ENCODE measurements at regions not wholly inside any gene's neighbourhood (a gene's known extent, or its start where the extent isn't known, plus 50 kb on each side); places are given as distances from the start of the nearest gene placed in this dataset.

DNA sequence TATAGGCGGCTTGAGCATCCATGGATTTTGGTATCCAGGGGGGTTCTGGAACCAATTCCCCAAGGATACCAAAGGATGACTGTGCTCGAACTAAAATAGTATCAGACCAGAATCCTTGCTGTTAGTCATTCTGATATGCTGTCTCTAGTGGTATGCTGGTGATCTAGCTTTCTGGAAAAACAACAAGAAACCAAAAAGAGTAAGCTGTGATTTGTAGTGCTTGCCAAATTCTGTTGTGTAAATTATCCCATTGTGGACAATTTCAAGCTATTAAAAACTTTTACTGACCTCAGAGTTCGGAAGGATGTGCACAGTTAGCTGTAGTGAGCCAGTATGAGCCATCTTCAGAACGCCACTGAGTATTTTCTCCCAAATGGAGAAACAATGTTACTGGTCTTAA lies 99.0 kb upstream of the FBN2 start:
- Mint-ChIP-seq H3K36me3 (no peaks in the 10 kb centered on the region), H3K9me3 (peaks cover 0 to 4% (median 0%) of the 10 kb centered on the region in 8 donors), H3K4me1 (no peaks in the 10 kb centered on the region), H3K27ac (no peak overlapping the region), H3K27me3 (peaks cover 0 to 1% of the 10 kb centered on the region in 2 donors), H3K4me3 (no peak overlapping the region)
- no peak for DNase-seq
- Histone ChIP-seq H3K27ac (ENCODE audit: low read depth, low read length) (no peak overlapping the region), H3K4me3 (ENCODE audit: low read length in 2 of 2) (no peak overlapping the region), H3K4me1 (ENCODE audit: insufficient read depth, low read length) (no peaks in the 10 kb centered on the region), H3K27me3 (ENCODE audit: insufficient read depth, low read length) (no peaks in the 10 kb centered on the region), H3K9me3 (ENCODE audit: control insufficient read depth in 1 of 2, low read length in 2 of 2) (no peaks in the 10 kb centered on the region), H3K36me3 (ENCODE audit: insufficient read depth, low read length) (no peaks in the 10 kb centered on the region)
- intact Hi-C loops (cut with micrococcal nuclease) = no loop called here
- POLR2A ChIA-PET (ENCODE audit: partially characterized antibody) = no interaction called here
- CTCF ChIA-PET (ENCODE audit: partially characterized antibody) = no interaction called here

DNA sequence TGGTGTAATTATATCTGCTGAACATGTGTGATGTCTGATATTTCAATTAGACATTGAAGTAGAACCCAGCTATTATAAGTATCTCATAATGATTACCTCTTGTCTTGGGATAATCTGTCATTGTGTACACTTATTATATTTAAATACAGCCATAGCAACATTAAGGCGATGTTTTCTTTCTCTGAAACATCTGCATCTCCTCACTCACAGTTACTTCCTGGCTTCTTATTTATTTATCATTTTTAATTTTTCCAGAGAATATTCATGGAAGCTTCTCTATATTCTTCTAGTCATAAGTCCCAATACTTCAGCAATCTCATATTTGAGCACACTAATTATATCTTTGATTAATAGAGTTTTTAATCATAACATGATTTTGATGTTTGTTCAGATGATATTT lies 103.8 kb upstream of the FBN2 start:
- Mint-ChIP-seq H3K9me3 (peaks cover 0 to 4% (median 0%) of the 10 kb centered on the region in 8 donors), H3K36me3 (no peaks in the 10 kb centered on the region), H3K27me3 (peaks cover 0 to 1% of the 10 kb centered on the region in 2 donors), H3K27ac (no peak overlapping the region), H3K4me3 (no peak overlapping the region), H3K4me1 (no peaks in the 10 kb centered on the region)
- H3K9me3 ChIP-seq (ENCODE audit: control insufficient read depth in 1 of 2, low read length in 2 of 2) = no peaks in the 10 kb centered on the region
- DNase-seq = no peak
- no peak overlapping the region for H3K27ac ChIP-seq (ENCODE audit: low read depth, low read length)
- POLR2A ChIA-PET (ENCODE audit: partially characterized antibody) = no interaction called here
- H3K4me1 ChIP-seq (ENCODE audit: insufficient read depth, low read length) = no peaks in the 10 kb centered on the region
- intact Hi-C loops (cut with micrococcal nuclease) = no loop called here
- no peaks in the 10 kb centered on the region for H3K36me3 ChIP-seq (ENCODE audit: insufficient read depth, low read length)
- CTCF ChIA-PET (ENCODE audit: partially characterized antibody) = no interaction called here
- no peak overlapping the region for H3K4me3 ChIP-seq (ENCODE audit: low read length in 2 of 2)
- no peaks in the 10 kb centered on the region for H3K27me3 ChIP-seq (ENCODE audit: insufficient read depth, low read length)

DNA sequence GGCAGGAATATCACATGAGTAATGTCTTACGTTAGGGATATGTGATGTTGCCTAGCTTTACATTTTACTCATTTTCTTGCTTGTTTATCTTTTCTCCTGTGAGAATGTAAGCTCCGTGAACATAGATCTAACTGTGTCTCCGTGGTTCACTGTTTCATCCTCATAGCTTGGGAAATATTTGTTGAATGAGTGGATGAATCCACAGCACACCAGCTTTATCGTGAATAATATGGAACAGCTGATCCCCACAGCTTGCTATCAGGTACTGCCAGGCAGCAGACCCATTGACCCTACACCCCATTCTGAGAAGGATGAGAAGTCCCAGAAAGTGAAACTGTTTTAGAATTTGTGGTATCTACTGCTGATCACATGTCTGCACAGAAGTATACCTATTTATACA lies 106.8 kb upstream of the FBN2 start:
- ChIA-PET POLR2A (ENCODE audit: partially characterized antibody) (no interaction called here), CTCF (ENCODE audit: partially characterized antibody) (no interaction called here)
- Mint-ChIP-seq H3K9me3 (peaks cover 0 to 4% (median 0%) of the 10 kb centered on the region in 8 donors), H3K27me3 (no peaks in the 10 kb centered on the region), H3K4me3 (no peak overlapping the region), H3K36me3 (no peaks in the 10 kb centered on the region), H3K27ac (no peak overlapping the region), H3K4me1 (no peaks in the 10 kb centered on the region)
- no peak for DNase-seq
- intact Hi-C loops (cut with micrococcal nuclease) = no loop called here
- Histone ChIP-seq H3K27ac (ENCODE audit: low read depth, low read length) (no peak overlapping the region), H3K4me3 (ENCODE audit: low read length in 2 of 2) (no peak overlapping the region), H3K4me1 (ENCODE audit: insufficient read depth, low read length) (no peaks in the 10 kb centered on the region), H3K36me3 (ENCODE audit: insufficient read depth, low read length) (no peaks in the 10 kb centered on the region), H3K27me3 (ENCODE audit: insufficient read depth, low read length) (no peaks in the 10 kb centered on the region), H3K9me3 (ENCODE audit: control insufficient read depth in 1 of 2, low read length in 2 of 2) (no peaks in the 10 kb centered on the region)

DNA sequence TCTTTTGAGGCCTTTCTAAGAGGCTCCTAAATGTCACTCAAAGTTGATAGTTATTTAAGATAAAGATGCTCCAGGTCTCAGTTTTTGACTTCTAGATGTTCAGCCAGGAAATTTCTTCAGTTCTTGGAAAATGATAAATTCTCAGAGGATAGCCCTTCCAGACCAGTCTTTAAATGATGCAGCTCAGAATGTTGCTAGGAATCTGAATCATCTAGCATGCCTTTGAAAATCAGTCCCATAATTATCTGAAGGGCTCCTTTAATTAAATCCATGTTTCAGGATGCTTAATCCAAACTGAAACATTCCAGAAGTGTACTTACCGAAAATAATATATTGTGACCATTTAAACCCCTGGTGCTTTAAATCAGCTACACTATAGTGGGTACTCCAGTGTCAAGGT lies 107.5 kb upstream of the FBN2 start:
- no peaks in the 10 kb centered on the region for H3K27me3 ChIP-seq (ENCODE audit: insufficient read depth, low read length)
- no peak overlapping the region for H3K27ac ChIP-seq (ENCODE audit: low read depth, low read length)
- no peaks in the 10 kb centered on the region for H3K9me3 ChIP-seq (ENCODE audit: control insufficient read depth in 1 of 2, low read length in 2 of 2)
- H3K27ac Mint-ChIP-seq = no peak overlapping the region
- peaks cover 0 to 4% (median 0%) of the 10 kb centered on the region in 8 donors for H3K9me3 Mint-ChIP-seq
- H3K4me3 ChIP-seq (ENCODE audit: low read length in 2 of 2) = no peak overlapping the region
- H3K4me1 Mint-ChIP-seq = no peaks in the 10 kb centered on the region
- no peaks in the 10 kb centered on the region for H3K4me1 ChIP-seq (ENCODE audit: insufficient read depth, low read length)
- no peaks in the 10 kb centered on the region for H3K36me3 Mint-ChIP-seq
- H3K36me3 ChIP-seq (ENCODE audit: insufficient read depth, low read length) = no peaks in the 10 kb centered on the region
- no peak for DNase-seq
- ChIA-PET CTCF (ENCODE audit: partially characterized antibody) (no interaction called here), POLR2A (ENCODE audit: partially characterized antibody) (no interaction called here)
- no peaks in the 10 kb centered on the region for H3K27me3 Mint-ChIP-seq
- H3K4me3 Mint-ChIP-seq = no peak overlapping the region
- intact Hi-C loops (cut with micrococcal nuclease) = no loop called here

DNA sequence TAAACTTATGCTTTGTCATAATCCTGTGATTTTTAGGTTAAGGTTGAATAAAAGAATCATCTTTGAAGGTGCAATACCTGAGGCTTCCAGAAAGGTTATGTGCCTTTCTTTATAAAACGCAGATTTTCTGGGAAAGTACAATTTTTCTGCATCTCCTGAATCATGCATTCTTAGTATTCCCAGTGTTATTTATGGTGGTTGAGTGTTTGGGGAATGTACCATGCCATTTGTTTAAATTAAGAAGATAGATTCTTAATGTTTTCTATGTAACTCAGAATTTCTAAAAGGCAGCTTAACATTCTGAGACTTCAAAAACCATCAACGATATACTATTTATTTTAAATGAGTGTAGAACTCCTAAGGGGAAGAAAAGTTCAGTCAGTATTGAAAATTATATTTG lies 108.1 kb upstream of the FBN2 start:
- Mint-ChIP-seq H3K4me1 (no peaks in the 10 kb centered on the region), H3K27me3 (no peaks in the 10 kb centered on the region), H3K9me3 (peaks cover 0 to 4% (median 0%) of the 10 kb centered on the region in 8 donors), H3K36me3 (no peaks in the 10 kb centered on the region), H3K4me3 (no peak overlapping the region), H3K27ac (no peak overlapping the region)
- no peak overlapping the region for H3K4me3 ChIP-seq (ENCODE audit: low read length in 2 of 2)
- H3K36me3 ChIP-seq (ENCODE audit: insufficient read depth, low read length) = no peaks in the 10 kb centered on the region
- no peaks in the 10 kb centered on the region for H3K27me3 ChIP-seq (ENCODE audit: insufficient read depth, low read length)
- no peak overlapping the region for H3K27ac ChIP-seq (ENCODE audit: low read depth, low read length)
- no peak for DNase-seq
- H3K9me3 ChIP-seq (ENCODE audit: control insufficient read depth in 1 of 2, low read length in 2 of 2) = no peaks in the 10 kb centered on the region
- ChIA-PET POLR2A (ENCODE audit: partially characterized antibody) (no interaction called here), CTCF (ENCODE audit: partially characterized antibody) (no interaction called here)
- no peaks in the 10 kb centered on the region for H3K4me1 ChIP-seq (ENCODE audit: insufficient read depth, low read length)
- intact Hi-C loops (cut with micrococcal nuclease) = no loop called here

DNA sequence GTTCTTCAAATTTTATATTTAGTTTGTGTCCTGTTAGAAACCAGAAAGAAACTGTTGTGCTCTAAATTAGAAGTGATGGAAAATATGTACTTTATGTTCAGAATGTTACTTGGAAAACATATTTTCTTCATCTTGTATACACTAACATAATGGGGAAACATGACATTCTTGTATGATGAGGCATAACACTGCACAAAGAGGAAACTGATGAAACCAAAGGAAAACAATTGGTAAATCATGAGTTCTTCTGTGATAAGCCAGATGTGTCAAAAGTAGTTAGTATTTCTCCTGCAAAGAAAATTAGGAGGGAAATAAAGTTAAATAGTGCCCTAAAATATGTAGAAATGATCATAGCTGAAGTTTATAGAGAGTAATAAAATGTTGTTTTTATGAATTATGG lies 111.1 kb upstream of the FBN2 start:
- CTCF ChIA-PET (ENCODE audit: partially characterized antibody) = no interaction called here
- Histone ChIP-seq H3K36me3 (ENCODE audit: insufficient read depth, low read length) (no peaks in the 10 kb centered on the region), H3K4me3 (ENCODE audit: low read length in 2 of 2) (no peak overlapping the region), H3K27ac (ENCODE audit: low read depth, low read length) (no peak overlapping the region), H3K27me3 (ENCODE audit: insufficient read depth, low read length) (no peaks in the 10 kb centered on the region), H3K4me1 (ENCODE audit: insufficient read depth, low read length) (no peaks in the 10 kb centered on the region), H3K9me3 (ENCODE audit: control insufficient read depth in 1 of 2, low read length in 2 of 2) (no peaks in the 10 kb centered on the region)
- Mint-ChIP-seq H3K4me1 (no peaks in the 10 kb centered on the region), H3K4me3 (no peak overlapping the region), H3K27ac (no peak overlapping the region), H3K36me3 (no peaks in the 10 kb centered on the region), H3K27me3 (no peaks in the 10 kb centered on the region), H3K9me3 (peaks cover 0 to 13% (median under 1%) of the 10 kb centered on the region in 8 donors)
- intact Hi-C loops (cut with micrococcal nuclease) = no loop called here
- POLR2A ChIA-PET (ENCODE audit: partially characterized antibody) = no interaction called here
- DNase-seq = no peak

DNA sequence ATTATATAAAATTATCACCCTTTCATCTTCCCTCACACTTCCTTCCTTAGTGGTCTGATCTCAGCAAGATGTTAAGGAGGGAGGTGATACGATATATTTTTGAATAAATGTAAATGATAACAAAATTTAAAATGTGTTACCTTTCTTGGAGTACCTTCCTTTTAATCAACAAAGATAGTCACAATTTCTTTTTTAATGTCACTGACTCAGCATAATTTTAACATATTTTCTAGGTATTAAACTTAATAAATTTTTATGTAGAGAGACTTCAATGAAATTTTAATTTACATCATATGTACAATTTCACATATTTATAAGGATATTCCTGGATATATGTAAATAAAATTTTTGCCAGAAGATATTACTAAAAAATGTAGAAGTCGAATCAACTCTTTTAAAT lies 125.0 kb upstream of the FBN2 start:
- H3K4me1 ChIP-seq (ENCODE audit: insufficient read depth, low read length) = no peaks in the 10 kb centered on the region
- H3K4me3 Mint-ChIP-seq = no peak overlapping the region
- no peak overlapping the region for H3K27ac Mint-ChIP-seq
- no peaks in the 10 kb centered on the region for H3K27me3 ChIP-seq (ENCODE audit: insufficient read depth, low read length)
- no peak overlapping the region for H3K4me3 ChIP-seq (ENCODE audit: low read length in 2 of 2)
- H3K36me3 ChIP-seq (ENCODE audit: insufficient read depth, low read length) = no peaks in the 10 kb centered on the region
- peaks cover 0 to 3% of the 10 kb centered on the region in 2 donors for H3K27me3 Mint-ChIP-seq
- DNase-seq = no peak
- H3K9me3 ChIP-seq (ENCODE audit: control insufficient read depth in 1 of 2, low read length in 2 of 2) = no peaks in the 10 kb centered on the region
- CTCF ChIA-PET (ENCODE audit: partially characterized antibody) = no interaction called here
- H3K27ac ChIP-seq (ENCODE audit: low read depth, low read length) = no peak overlapping the region
- H3K9me3 Mint-ChIP-seq = peaks cover 0 to 3% (median 1%) of the 10 kb centered on the region in 8 donors
- POLR2A ChIA-PET (ENCODE audit: partially characterized antibody) = no interaction called here
- no peaks in the 10 kb centered on the region for H3K4me1 Mint-ChIP-seq
- intact Hi-C loops (cut with micrococcal nuclease) = no loop called here
- H3K36me3 Mint-ChIP-seq = no peaks in the 10 kb centered on the region

DNA sequence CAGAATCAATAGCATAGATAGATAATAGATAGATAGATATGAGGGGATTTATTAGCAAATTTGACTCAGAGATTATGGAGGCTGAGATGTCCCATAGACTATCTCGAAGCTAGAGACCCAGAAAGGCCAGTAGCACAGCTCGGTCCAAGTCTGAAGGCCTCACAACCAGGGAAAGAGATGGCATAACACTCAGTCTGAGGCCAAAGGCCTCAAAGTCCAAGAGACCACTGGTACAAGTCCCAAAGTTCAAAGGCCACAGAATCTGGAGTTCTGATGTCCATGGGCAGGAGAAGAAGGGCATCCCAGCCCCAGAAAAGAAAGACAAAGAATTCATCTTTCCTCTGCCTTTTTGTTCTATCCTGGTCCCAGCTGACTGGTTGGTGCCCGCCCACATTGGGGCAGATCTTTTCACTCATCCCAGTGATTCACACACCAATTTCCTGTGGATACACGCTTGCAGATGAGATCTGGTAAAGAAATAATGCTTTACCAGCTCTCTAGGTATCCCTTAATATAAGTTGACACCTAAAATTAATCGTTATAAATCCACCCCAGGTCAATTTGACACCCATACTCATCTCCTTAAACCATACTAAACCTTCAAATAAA lies 127.8 kb upstream of the FBN2 start:
- H3K4me3 Mint-ChIP-seq = no peak overlapping the region
- POLR2A ChIA-PET (ENCODE audit: partially characterized antibody) = no interaction called here

More for the DNA sequence above, 127.8 kb upstream of the FBN2 start:
- Histone ChIP-seq H3K4me3 (ENCODE audit: low read length in 2 of 2) (no peak overlapping the region), H3K27me3 (ENCODE audit: insufficient read depth, low read length) (no peaks in the 10 kb centered on the region), H3K9me3 (ENCODE audit: control insufficient read depth in 1 of 2, low read length in 2 of 2) (no peaks in the 10 kb centered on the region), H3K27ac (ENCODE audit: low read depth, low read length) (no peak overlapping the region), H3K4me1 (ENCODE audit: insufficient read depth, low read length) (no peaks in the 10 kb centered on the region), H3K36me3 (ENCODE audit: insufficient read depth, low read length) (no peaks in the 10 kb centered on the region)
- Mint-ChIP-seq H3K4me1 (no peaks in the 10 kb centered on the region), H3K27ac (no peak overlapping the region), H3K27me3 (peaks cover 2 to 3% of the 10 kb centered on the region in 2 donors), H3K9me3 (peaks cover 0 to 4% (median 0%) of the 10 kb centered on the region in 8 donors), H3K36me3 (no peaks in the 10 kb centered on the region)
- DNase-seq = no peak
- intact Hi-C loops (cut with micrococcal nuclease) = no loop called here
- CTCF ChIA-PET (ENCODE audit: partially characterized antibody) = no interaction called here
